NCI-H2107 treated with DMSO at 0.1 percent for 48 hours (cell line): ENCODE measurements at regions not wholly inside any gene's neighbourhood (a gene's known extent, or its start where the extent isn't known, plus 50 kb on each side); places are given as distances from the start of the nearest gene placed in this dataset.

Source experiments
- DNase-seq: peaks from one replicate; lab custom pipeline; 2025; ENCODE audit not compliant: unreplicated experiment; lab: John Stamatoyannopoulos, UW

GRCh38 chr20:6884114-6884513, 116.6 kb downstream of the BMP2 start:
- DNase-seq: no peak

GRCh38 chr20:6886065-6886729, 118.7 kb downstream of the BMP2 start:
- DNase-seq: no peak

GRCh38 chr20:6887966-6888365, 120.5 kb downstream of the BMP2 start:
- no peak for DNase-seq

GRCh38 chr20:6888736-6889395, 121.4 kb downstream of the BMP2 start:
- DNase-seq: no peak

GRCh38 chr20:6892724-6893123, 125.2 kb downstream of the BMP2 start:
- DNase-seq: no peak

- no peak for DNase-seq
Observed at GRCh38 chr20:6898928-6899327, 131.4 kb downstream of the BMP2 start.

GRCh38 chr20:6906871-6907270, 139.4 kb downstream of the BMP2 start:
- no peak for DNase-seq

GRCh38 chr20:6908673-6909072, 141.2 kb downstream of the BMP2 start:
- no peak for DNase-seq

- no peak for DNase-seq
Observed at GRCh38 chr20:6909608-6910007, 142.1 kb downstream of the BMP2 start.

- no peak for DNase-seq
Observed at GRCh38 chr20:6914986-6915385, 147.5 kb downstream of the BMP2 start.

GRCh38 chr20:6916938-6917337, 149.5 kb downstream of the BMP2 start:
- DNase-seq: no peak

GRCh38 chr20:6919792-6920468, 152.4 kb downstream of the BMP2 start:
- no peak for DNase-seq

GRCh38 chr20:6920991-6921613, 153.6 kb downstream of the BMP2 start:
- no peak for DNase-seq

- no peak for DNase-seq
Observed at GRCh38 chr20:6921717-6922386, 154.4 kb downstream of the BMP2 start.

GRCh38 chr20:6924681-6925080, 157.2 kb downstream of the BMP2 start:
- DNase-seq: no peak

GRCh38 chr20:6925744-6926278, 158.3 kb downstream of the BMP2 start:
- DNase-seq: no peak

GRCh38 chr20:6940048-6940447, 172.6 kb downstream of the BMP2 start:
- no peak for DNase-seq

- no peak for DNase-seq
Observed at GRCh38 chr20:6940876-6941275, 173.4 kb downstream of the BMP2 start.

- DNase-seq: no peak
Observed at GRCh38 chr20:6941571-6941970, 174.1 kb downstream of the BMP2 start.

GRCh38 chr20:6942266-6942665, 174.8 kb downstream of the BMP2 start:
- no peak for DNase-seq

GRCh38 chr20:6944292-6944691, 176.8 kb downstream of the BMP2 start:
- no peak for DNase-seq
